ENCODE measurements at regions not wholly inside any gene's neighbourhood (a gene's known extent, or its start where the extent isn't known, plus 50 kb on each side); places are given as distances from the start of the nearest gene placed in this dataset.

DNA sequence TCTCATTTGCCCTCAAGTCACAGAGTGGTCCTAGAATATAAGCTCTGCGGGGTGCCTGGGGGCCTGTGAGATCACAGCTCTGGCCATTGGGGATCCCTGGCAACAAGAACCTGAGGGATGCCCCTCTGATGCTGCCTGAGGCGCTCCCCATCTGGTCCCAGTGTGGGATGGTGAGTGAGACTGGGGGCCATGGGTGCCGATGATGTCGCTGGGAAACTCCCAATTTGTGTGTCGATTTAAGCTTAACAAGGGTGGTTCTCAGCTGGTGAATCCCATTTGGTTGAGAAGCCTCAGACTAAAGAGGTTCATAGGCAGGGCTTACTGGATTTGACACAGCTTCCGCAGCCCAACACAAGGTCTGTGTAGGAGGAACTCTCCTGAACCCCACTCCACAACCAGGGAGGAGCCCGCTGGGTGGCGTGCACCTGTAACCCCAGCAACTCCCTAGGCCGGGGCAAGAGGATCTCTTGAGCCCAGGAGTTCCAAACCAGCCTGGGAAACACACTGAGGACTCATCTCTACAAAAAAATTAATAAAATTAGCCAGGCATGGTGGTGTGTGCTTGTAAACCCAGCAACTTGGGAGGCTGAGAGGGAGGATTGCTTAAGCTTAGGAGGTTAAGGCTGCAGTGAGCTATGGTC is 63.7 kb upstream of the SIAH1 start:
- no peaks in the 10 kb centered on the region for H3K36me3 Mint-ChIP-seq (ENCODE audit: low read depth)
- peaks cover 2% of the 10 kb centered on the region for H3K4me1 Mint-ChIP-seq
- H3K4me3 Mint-ChIP-seq = no peak overlapping the region
- no peaks in the 10 kb centered on the region for H3K27me3 Mint-ChIP-seq
- DNase-seq = no peak
- H3K9me3 Mint-ChIP-seq = no peaks in the 10 kb centered on the region
- ChIA-PET POLR2A (no interaction called here), CTCF (no interaction called here)
- no peak overlapping the region for H3K27ac Mint-ChIP-seq

GRCh38 chr16:48447940-48448536 is 62.8 kb upstream of the SIAH1 start:
- H3K27me3 Mint-ChIP-seq = no peaks in the 10 kb centered on the region
- H3K9me3 Mint-ChIP-seq = no peaks in the 10 kb centered on the region
- H3K4me3 Mint-ChIP-seq = no peak overlapping the region
- H3K36me3 Mint-ChIP-seq (ENCODE audit: low read depth) = no peaks in the 10 kb centered on the region
- H3K27ac Mint-ChIP-seq = no peak overlapping the region
- peaks cover 2% of the 10 kb centered on the region for H3K4me1 Mint-ChIP-seq
- no peak for DNase-seq
- POLR2A ChIA-PET = no interaction called here
- CTCF ChIA-PET = interaction anchor here (1.7 kb wide), 1 partner anchor 11 kb away, joined by 4 read pairs; no protein-coding TSS in a partner anchor

DNA sequence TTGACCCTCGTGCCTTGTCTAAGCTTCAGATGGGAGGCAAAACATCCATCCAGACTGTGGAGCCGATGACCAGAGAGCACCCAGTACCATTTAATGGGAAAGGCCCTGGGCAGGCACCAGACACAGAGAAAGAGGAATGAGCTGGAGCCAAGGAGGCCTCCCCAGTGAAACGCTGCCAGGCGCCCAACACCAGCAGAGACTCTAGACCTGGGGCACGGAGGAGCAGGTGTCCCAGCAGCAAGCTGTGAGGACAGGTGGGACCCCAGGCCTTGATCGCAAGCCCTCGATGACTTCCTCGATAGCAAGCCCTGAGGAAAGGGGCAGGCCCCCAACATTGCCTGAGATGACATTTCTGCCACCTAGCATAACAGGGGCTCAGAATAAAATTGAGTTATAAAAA is 62.2 kb upstream of the SIAH1 start:
- no peak for DNase-seq
- POLR2A ChIA-PET = no interaction called here
- no peaks in the 10 kb centered on the region for H3K27me3 Mint-ChIP-seq
- CTCF ChIA-PET = interaction anchor here (1.7 kb wide), 1 partner anchor 10 kb away, joined by 4 read pairs; no protein-coding TSS in a partner anchor
- no peak overlapping the region for H3K4me3 Mint-ChIP-seq
- H3K36me3 Mint-ChIP-seq (ENCODE audit: low read depth) = no peaks in the 10 kb centered on the region
- H3K9me3 Mint-ChIP-seq = no peaks in the 10 kb centered on the region
- no peak overlapping the region for H3K27ac Mint-ChIP-seq
- peaks cover 2% of the 10 kb centered on the region for H3K4me1 Mint-ChIP-seq

GRCh38 chr16:48446534-48446920 is 61.3 kb upstream of the SIAH1 start:
- DNase-seq = no peak
- no peaks in the 10 kb centered on the region for H3K27me3 Mint-ChIP-seq
- CTCF ChIA-PET = no interaction called here
- POLR2A ChIA-PET = no interaction called here
- no peak overlapping the region for H3K4me3 Mint-ChIP-seq
- no peaks in the 10 kb centered on the region for H3K9me3 Mint-ChIP-seq
- H3K27ac Mint-ChIP-seq = no peak overlapping the region
- H3K4me1 Mint-ChIP-seq = peaks cover 2% of the 10 kb centered on the region
- no peaks in the 10 kb centered on the region for H3K36me3 Mint-ChIP-seq (ENCODE audit: low read depth)

- ChIA-PET CTCF (no interaction called here), POLR2A (no interaction called here)
- Mint-ChIP-seq H3K27ac (no peak overlapping the region), H3K27me3 (no peaks in the 10 kb centered on the region), H3K4me3 (no peak overlapping the region), H3K9me3 (no peaks in the 10 kb centered on the region), H3K4me1 (peaks cover 2% of the 10 kb centered on the region), H3K36me3 (ENCODE audit: low read depth) (no peaks in the 10 kb centered on the region)
- no peak for DNase-seq
These were observed 60.7 kb upstream of the SIAH1 start for GRCh38 chr16:48445782-48446533.

DNA sequence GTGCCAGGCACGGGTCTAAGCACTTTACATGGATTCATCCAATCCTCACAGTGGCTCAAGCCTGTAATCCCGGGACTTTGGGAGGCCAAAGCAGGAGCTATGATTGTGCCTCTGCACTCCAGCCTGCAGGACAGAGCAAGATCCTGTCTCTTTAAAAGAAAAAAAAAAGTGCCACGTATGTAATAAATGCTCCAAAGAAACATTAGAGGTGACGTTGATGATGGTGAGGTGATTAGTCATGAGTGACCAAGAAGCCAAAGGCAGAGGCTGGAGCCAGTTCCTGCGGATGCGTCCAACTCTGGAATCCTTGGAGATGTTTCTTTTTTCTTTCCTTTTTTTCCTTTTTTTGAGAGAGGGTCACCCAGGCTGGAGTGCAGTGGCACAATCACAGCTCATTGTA is 59.4 kb upstream of the SIAH1 start:
- Mint-ChIP-seq H3K27ac (no peak overlapping the region), H3K4me1 (peaks cover 2% of the 10 kb centered on the region), H3K27me3 (no peaks in the 10 kb centered on the region), H3K4me3 (no peak overlapping the region), H3K9me3 (no peaks in the 10 kb centered on the region), H3K36me3 (ENCODE audit: low read depth) (no peaks in the 10 kb centered on the region)
- ChIA-PET POLR2A (no interaction called here), CTCF (no interaction called here)
- DNase-seq = no peak

GRCh38 chr16:48442379-48442778 is 57.2 kb upstream of the SIAH1 start:
- CTCF ChIA-PET = no interaction called here
- no peaks in the 10 kb centered on the region for H3K27me3 Mint-ChIP-seq
- H3K4me1 Mint-ChIP-seq = peaks cover 2% of the 10 kb centered on the region
- no peak for DNase-seq
- no peak overlapping the region for H3K27ac Mint-ChIP-seq
- H3K4me3 Mint-ChIP-seq = no peak overlapping the region
- no peaks in the 10 kb centered on the region for H3K36me3 Mint-ChIP-seq (ENCODE audit: low read depth)
- POLR2A ChIA-PET = no interaction called here
- H3K9me3 Mint-ChIP-seq = no peaks in the 10 kb centered on the region

DNA sequence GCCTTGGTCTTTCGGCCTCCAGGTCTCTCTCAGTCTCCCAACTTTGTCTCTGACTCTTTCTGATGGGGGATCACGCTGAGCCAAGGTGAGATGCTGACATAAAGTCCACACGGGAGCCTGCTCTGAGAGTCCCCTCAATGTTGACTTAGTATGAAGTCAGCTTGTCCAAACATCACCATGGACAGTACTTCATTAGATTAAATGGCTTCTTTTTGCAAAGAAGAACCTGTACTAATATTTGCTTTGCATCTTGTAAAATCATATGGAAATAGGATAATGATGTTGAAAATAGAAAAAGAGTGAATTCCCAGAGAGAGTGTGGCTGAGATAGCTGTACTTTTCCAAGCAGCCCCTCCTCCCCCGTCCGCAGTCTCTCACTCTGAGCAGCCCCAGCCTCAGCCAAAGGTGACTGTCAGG is 56.7 kb upstream of the SIAH1 start:
- no peak overlapping the region for H3K4me3 Mint-ChIP-seq
- peaks cover 2% of the 10 kb centered on the region for H3K4me1 Mint-ChIP-seq

DNA sequence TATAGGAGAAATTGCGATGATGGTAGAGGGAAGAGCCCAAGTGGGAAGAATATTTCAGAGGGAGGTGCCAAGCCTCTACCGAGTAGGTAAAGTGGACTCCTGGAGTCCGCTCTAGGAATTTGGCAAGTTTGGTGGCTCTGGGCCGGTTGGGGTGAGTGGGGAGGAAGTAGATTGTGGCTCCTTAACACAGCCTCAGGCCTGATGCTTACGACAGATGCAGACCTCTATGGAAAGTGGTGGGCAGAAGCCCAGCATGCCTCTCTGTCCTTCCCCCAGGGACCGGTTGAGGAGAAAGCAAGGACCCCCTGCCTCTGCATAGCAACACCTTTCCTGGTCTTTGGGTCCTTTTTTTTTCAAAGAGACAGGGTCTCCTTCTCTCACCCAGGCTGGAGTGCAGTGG is 55.9 kb upstream of the SIAH1 start:
- Mint-ChIP-seq H3K36me3 (ENCODE audit: low read depth) (no peaks in the 10 kb centered on the region), H3K4me1 (peaks cover 2% of the 10 kb centered on the region), H3K27ac (no peak overlapping the region), H3K9me3 (no peaks in the 10 kb centered on the region), H3K4me3 (no peak overlapping the region), H3K27me3 (no peaks in the 10 kb centered on the region)
- no peak for DNase-seq
- ChIA-PET POLR2A (no interaction called here), CTCF (no interaction called here)

More for the DNA sequence above, 56.7 kb upstream of the SIAH1 start:
- Mint-ChIP-seq H3K36me3 (ENCODE audit: low read depth) (no peaks in the 10 kb centered on the region), H3K27me3 (no peaks in the 10 kb centered on the region), H3K9me3 (no peaks in the 10 kb centered on the region), H3K27ac (no peak overlapping the region)
- CTCF ChIA-PET = interaction anchor here (0.7 kb wide), 1 partner anchor 37 kb away, joined by 3 read pairs; no protein-coding TSS in a partner anchor
- POLR2A ChIA-PET = no interaction called here
- DNase-seq = no peak

DNA sequence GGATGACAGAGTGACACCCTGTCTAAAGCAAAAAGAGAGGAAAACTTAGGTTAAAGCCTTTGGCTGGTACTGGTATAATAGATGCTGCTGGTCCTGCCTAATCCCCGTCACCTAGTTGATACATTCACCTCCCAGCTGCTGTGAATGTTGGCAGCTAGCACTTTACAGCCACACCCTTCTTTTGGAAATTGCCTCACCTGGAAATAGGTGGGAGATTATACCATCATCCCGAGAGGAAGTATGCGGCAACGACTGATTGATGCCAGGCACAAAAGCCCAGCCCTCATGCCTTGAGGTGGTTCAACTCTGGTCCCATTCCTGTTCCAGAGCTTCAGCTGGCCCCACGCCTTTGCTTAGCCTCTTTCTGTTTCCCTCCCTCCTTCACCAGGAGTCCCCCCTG is 53.2 kb upstream of the SIAH1 start:
- CTCF ChIA-PET = interaction anchor here (0.6 to 1.4 kb wide), 2 partner anchors 16 to 185 kb away, joined by 4 to 5 read pairs; no protein-coding TSS in a partner anchor
- no peaks in the 10 kb centered on the region for H3K27me3 Mint-ChIP-seq
- peaks cover 15% of the 10 kb centered on the region for H3K4me1 Mint-ChIP-seq
- POLR2A ChIA-PET = no interaction called here
- no peaks in the 10 kb centered on the region for H3K9me3 Mint-ChIP-seq
- no peak overlapping the region for H3K4me3 Mint-ChIP-seq
- DNase-seq = no peak
- no peak overlapping the region for H3K27ac Mint-ChIP-seq
- H3K36me3 Mint-ChIP-seq (ENCODE audit: low read depth) = no peaks in the 10 kb centered on the region

DNA sequence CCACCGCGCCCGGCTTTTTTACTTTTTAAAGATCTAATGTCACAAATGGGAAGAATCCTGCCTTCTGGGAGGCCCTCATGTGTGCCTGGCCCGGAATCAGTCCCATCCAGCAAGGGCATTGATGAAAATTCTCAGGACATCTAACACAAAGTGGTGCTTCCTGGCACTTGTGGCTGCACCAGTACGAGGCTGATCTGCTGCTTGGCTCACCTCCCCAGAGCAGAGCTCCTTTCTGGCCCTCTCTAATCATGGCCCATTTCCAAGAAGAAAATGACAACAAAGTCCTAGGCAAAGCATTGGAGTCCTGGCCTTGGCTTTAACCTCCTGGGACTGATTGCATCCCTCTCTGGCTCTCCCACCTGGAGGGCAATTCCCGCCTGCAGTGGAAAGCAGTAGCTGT is 50.7 kb upstream of the SIAH1 start:
- no peaks in the 10 kb centered on the region for H3K27me3 Mint-ChIP-seq
- no peak for DNase-seq
- no peak overlapping the region for H3K4me3 Mint-ChIP-seq
- no peak overlapping the region for H3K27ac Mint-ChIP-seq
- no peaks in the 10 kb centered on the region for H3K36me3 Mint-ChIP-seq (ENCODE audit: low read depth)
- H3K9me3 Mint-ChIP-seq = no peaks in the 10 kb centered on the region
- POLR2A ChIA-PET = no interaction called here
- CTCF ChIA-PET = no interaction called here
- H3K4me1 Mint-ChIP-seq = peaks cover 18% of the 10 kb centered on the region

DNA sequence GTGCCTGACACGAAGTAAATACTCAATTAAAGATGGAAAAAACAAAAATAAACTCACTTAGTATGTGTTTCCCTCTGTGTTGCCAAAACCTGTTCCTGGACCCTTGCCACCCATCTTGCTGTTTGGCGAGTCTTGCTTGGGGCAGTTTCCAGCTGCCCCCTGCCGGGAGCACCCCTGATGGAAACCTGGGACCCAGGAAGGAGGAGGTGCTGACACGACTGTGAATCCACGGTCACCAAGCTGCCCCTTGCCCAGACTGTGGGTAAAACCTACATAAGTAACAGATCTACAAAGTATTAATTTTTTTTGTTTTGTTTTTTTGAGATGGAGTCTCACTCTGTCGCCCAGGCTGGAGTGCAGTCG is 50.1 kb upstream of the SIAH1 start:
- no peak overlapping the region for H3K4me3 Mint-ChIP-seq
- ChIA-PET POLR2A (no interaction called here), CTCF (no interaction called here)
- no peak overlapping the region for H3K27ac Mint-ChIP-seq
- no peaks in the 10 kb centered on the region for H3K9me3 Mint-ChIP-seq
- H3K27me3 Mint-ChIP-seq = no peaks in the 10 kb centered on the region
- DNase-seq = no peak
- no peaks in the 10 kb centered on the region for H3K36me3 Mint-ChIP-seq (ENCODE audit: low read depth)
- peaks cover 18% of the 10 kb centered on the region for H3K4me1 Mint-ChIP-seq

Measured in activated CD4-positive, alpha-beta memory T cell treated with anti-CD3 and anti-CD28 coated beads, Interleukin-2, amount 10 ng/mL, durations not matched to agents 7 days and 5 days (primary cell).